Smooth muscle cell (in vitro differentiated cells): ENCODE measurements at regions not wholly inside any gene's neighbourhood (a gene's known extent, or its start where the extent isn't known, plus 50 kb on each side); places are given as distances from the start of the nearest gene placed in this dataset.

Experiments
- DNase-seq: peaks from one replicate; lab custom pipeline; 2025; ENCODE audit not compliant: unreplicated experiment; lab: John Stamatoyannopoulos, UW
- H2AFZ ChIP-seq: fragments of 200-600 bp; sonication (generic); 2 replicates; pipeline ENCODE4 v1.6.0; 2016; ENCODE audit warnings: antibody characterized with exemption, low read depth, mild to moderate bottlenecking
- H3F3A ChIP-seq: fragments of 200-600 bp; sonication (generic); 2 replicates; pipeline ENCODE4 v1.6.0; 2017; ENCODE audit warnings: antibody characterized with exemption, low read depth
- H3K27ac ChIP-seq: fragments of 200-600 bp; sonication (generic); 2 replicates; pipeline ENCODE4 v1.5.1; 2016; ENCODE audit warnings: low read depth, mild to moderate bottlenecking
- H3K27me3 ChIP-seq: fragments of 200-600 bp; sonication (generic); 2 replicates; pipeline ENCODE4 v1.6.1; 2016; ENCODE audit warnings: low read depth, mild to moderate bottlenecking
- H3K36me3 ChIP-seq: fragments of 200-600 bp; sonication (generic); 2 replicates; pipeline ENCODE4 v1.5.1; 2016; ENCODE audit warnings: low read depth
- H3K4me1 ChIP-seq: fragments of 200-600 bp; sonication (generic); 2 replicates; pipeline ENCODE4 v1.5.1; 2016; ENCODE audit warnings: low read depth
- H3K4me2 ChIP-seq: fragments of 200-600 bp; sonication (generic); 2 replicates; pipeline ENCODE4 v1.6.0; 2016; ENCODE audit warnings: mild to moderate bottlenecking
- H3K4me3 ChIP-seq: fragments of 200-600 bp; sonication (generic); 2 replicates; pipeline ENCODE4 v1.5.1; 2016; ENCODE audit warnings: mild to moderate bottlenecking
- H3K79me2 ChIP-seq: fragments of 200-600 bp; sonication (generic); 2 replicates; pipeline ENCODE4 v1.6.0; 2016; ENCODE audit warnings: low read depth, mild to moderate bottlenecking
- H3K9ac ChIP-seq: fragments of 200-600 bp; sonication (generic); 2 replicates; pipeline ENCODE4 v1.6.0; 2016; ENCODE audit warnings: low read depth
- H3K9me3 ChIP-seq: fragments of 200-600 bp; sonication (generic); replicated peaks from 2 replicates; pipeline ENCODE4 v1.5.1; 2016; ENCODE audit warnings: low read depth
- H4K20me1 ChIP-seq: fragments of 200-600 bp; sonication (generic); 2 replicates; pipeline ENCODE4 v1.6.0; 2016; ENCODE audit warnings: low read depth
- WGBS: methylation state at CpG from one replicate; pipeline ENCODE4 v1.1.7; 2016; ENCODE audit warnings: low lambda C conversion rate; 5-methylcytosine and 5-hydroxymethylcytosine counted together
- TF ChIP-seq, protein P1 (sequence below): fragments of 200-600 bp; sonication (generic); IDR thresholded peaks from 2 replicates; pipeline ENCODE4 v1.5.1; 2017; ENCODE audit warnings: borderline replicate concordance, mild to moderate bottlenecking, antibody characterized with exemption; ENCODE audit not compliant: insufficient read depth, poor library complexity, severe bottlenecking

DNA sequence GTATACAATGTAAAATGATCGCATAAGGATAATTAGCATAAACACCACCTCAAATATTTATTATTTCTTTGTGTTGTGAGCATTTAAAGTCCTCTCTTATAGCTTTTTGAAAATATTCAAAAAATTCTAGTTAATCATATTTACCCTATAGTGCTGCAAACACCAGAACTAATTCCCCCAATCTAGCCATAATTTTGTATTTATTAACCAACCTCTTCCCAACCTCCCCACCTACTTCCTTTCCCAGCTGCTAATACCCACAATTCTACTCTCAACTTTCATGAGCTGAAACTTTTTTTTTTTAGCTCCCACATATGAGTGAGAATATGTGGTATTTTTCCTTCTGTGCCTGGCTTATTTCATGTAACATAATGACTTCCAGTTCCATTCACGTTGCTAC is 317.8 kb upstream of the ATP10B start:
- Histone ChIP-seq H2AFZ (no peak overlapping the region), H3K9ac (no peak overlapping the region), H3F3A (no peaks in the 10 kb centered on the region), H3K4me3 (no peak overlapping the region), H3K4me1 (no peaks in the 10 kb centered on the region), H3K27ac (no peak overlapping the region), H3K4me2 (no peak overlapping the region), H3K27me3 (no peaks in the 10 kb centered on the region), H3K9me3 (no peaks in the 10 kb centered on the region), H4K20me1 (no peaks in the 10 kb centered on the region), H3K36me3 (no peaks in the 10 kb centered on the region), H3K79me2 (no peaks in the 10 kb centered on the region)
- 94% methylated on average over 2 of the region's 2 CpGs for WGBS
- no peak for DNase-seq
- TF ChIP-seq, protein P1, sequence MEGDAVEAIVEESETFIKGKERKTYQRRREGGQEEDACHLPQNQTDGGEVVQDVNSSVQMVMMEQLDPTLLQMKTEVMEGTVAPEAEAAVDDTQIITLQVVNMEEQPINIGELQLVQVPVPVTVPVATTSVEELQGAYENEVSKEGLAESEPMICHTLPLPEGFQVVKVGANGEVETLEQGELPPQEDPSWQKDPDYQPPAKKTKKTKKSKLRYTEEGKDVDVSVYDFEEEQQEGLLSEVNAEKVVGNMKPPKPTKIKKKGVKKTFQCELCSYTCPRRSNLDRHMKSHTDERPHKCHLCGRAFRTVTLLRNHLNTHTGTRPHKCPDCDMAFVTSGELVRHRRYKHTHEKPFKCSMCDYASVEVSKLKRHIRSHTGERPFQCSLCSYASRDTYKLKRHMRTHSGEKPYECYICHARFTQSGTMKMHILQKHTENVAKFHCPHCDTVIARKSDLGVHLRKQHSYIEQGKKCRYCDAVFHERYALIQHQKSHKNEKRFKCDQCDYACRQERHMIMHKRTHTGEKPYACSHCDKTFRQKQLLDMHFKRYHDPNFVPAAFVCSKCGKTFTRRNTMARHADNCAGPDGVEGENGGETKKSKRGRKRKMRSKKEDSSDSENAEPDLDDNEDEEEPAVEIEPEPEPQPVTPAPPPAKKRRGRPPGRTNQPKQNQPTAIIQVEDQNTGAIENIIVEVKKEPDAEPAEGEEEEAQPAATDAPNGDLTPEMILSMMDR, result no peak

DNA sequence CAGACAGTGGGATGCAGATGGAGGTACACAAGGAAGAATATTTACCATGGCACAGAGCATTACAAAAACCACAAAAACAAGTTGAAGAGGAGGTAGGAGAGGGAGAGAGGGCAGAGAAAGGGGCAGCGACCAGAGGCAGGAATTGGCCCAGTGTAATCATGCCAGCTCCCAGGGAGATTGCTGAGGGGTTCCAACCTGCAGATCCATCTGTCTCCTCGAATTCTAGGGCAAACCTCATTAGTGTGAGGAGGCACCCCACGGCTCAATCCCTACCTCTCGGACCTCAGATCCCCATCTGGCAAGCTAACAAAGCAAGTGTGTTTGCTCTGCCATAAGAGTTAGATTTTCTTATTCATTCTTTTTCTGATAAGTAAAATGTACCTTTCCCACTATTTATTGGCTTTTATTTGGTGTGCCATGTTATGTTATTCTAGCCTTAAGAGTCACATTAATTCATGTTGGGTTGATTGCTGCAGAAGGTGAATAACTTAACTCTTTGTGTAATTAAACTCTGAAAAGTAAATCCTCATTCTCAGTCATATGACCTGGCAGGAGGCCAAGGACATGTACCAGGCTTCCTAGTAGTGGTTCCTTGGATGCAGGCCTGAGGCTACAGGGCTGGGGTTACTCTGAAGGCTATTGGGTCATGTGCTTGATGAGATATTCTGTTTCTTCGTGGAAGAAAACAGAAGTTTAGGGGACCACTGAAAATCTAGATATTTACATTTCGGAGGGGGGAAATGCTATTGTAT is 315.2 kb upstream of the ATP10B start:
- Histone ChIP-seq H3K4me1 (no peaks in the 10 kb centered on the region), H4K20me1 (no peaks in the 10 kb centered on the region), H3K27ac (no peak overlapping the region), H3K36me3 (no peaks in the 10 kb centered on the region), H3K4me3 (no peak overlapping the region), H3K79me2 (no peaks in the 10 kb centered on the region), H3K27me3 (no peaks in the 10 kb centered on the region), H3K9ac (no peak overlapping the region), H3K4me2 (no peak overlapping the region), H2AFZ (no peak overlapping the region), H3F3A (no peaks in the 10 kb centered on the region), H3K9me3 (no peaks in the 10 kb centered on the region)
- TF ChIP-seq, protein P1, result no peak
- no peak for DNase-seq
- 91% methylated on average over 6 of the region's 6 CpGs for WGBS

DNA sequence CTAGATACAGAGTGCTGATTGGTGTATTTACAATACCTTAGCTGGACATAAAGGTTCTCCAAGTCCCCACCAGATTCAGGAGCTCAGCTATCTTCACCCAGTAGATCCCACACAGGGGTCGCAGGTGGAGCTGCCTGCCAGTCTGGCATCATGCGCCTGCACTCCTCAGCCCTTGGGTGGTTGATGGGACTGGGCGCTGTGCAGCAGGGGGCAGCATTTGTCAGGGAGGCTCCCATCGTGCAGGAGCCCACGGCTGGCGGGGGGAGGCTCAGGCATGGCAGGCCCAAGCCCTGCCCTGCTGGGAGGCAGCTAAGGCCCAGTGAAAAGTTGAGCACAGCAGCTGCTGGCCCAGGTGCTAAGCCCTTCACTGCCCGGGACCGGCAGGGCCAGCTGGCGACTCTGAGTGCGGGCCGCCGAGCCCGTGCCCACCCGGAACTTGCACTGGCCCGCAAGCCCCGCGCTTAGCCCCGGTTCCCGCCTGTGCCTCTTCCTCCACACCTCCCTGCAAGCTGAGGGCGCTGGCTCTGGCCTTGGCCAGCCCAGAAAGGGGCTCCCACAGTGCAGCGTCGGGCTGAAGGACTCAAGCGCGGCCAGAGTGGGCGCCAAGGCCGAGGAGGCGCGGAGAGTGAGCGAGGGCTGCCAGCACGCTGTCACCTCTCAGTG is 314.1 kb upstream of the ATP10B start:
- H2AFZ ChIP-seq, result no peak overlapping the region
- H3K36me3 ChIP-seq, result no peaks in the 10 kb centered on the region
- no peak overlapping the region for H3K4me3 ChIP-seq
- H3K9me3 ChIP-seq, result no peaks in the 10 kb centered on the region
- no peak overlapping the region for H3K27ac ChIP-seq
- no peak overlapping the region for H3K9ac ChIP-seq
- no peak overlapping the region for H3K4me2 ChIP-seq
- no peaks in the 10 kb centered on the region for H3F3A ChIP-seq
- no peaks in the 10 kb centered on the region for H3K27me3 ChIP-seq
- 95% methylated on average over 30 of the region's 30 CpGs for WGBS
- H3K4me1 ChIP-seq, result no peaks in the 10 kb centered on the region
- H3K79me2 ChIP-seq, result no peaks in the 10 kb centered on the region
- TF ChIP-seq, protein P1, result no peak
- H4K20me1 ChIP-seq, result no peaks in the 10 kb centered on the region
- no peak for DNase-seq
